ENCODE measurements at regions not wholly inside any gene's neighbourhood (a gene's known extent, or its start where the extent isn't known, plus 50 kb on each side); places are given as distances from the start of the nearest gene placed in this dataset.

GRCh38 chr11:10909141-10909883 is 51.5 kb upstream of the ZBED5 start:
- in situ Hi-C loops (cut with MboI; ENCODE audit: low sequenced_read_pairs): no loop called here

GRCh38 chr11:10908215-10908951 is 50.5 kb upstream of the ZBED5 start:
- in situ Hi-C loops (cut with MboI; ENCODE audit: low sequenced_read_pairs): no loop called here
